ENCODE measurements at regions not wholly inside any gene's neighbourhood (a gene's known extent, or its start where the extent isn't known, plus 50 kb on each side); places are given as distances from the start of the nearest gene placed in this dataset.

- Histone ChIP-seq H2BK15ac (replicated peaks; ENCODE audit: low read depth) (no peak overlapping the region), H2AK5ac (ENCODE audit: low read length) (no peak overlapping the region), H2BK120ac (ENCODE audit: low read depth, low read length) (no peak overlapping the region), H3K36me3 (ENCODE audit: control insufficient read depth, insufficient read depth, low read length) (no peaks in the 10 kb centered on the region), H3K79me1 (ENCODE audit: low read length) (no peaks in the 10 kb centered on the region), H3K27me3 (ENCODE audit: insufficient read depth, low read length, poor library complexity) (no peaks in the 10 kb centered on the region), H3K4me1 (ENCODE audit: control insufficient read depth, low read depth, low read length) (no peaks in the 10 kb centered on the region), H3K79me2 (ENCODE audit: control insufficient read depth, insufficient read depth, low read length) (no peaks in the 10 kb centered on the region), H3K23ac (ENCODE audit: low read length) (no peak overlapping the region), H2BK5ac (ENCODE audit: low read length) (no peak overlapping the region), H3K4me3 (ENCODE audit: low read length) (no peak overlapping the region), H3K18ac (ENCODE audit: low read length) (no peak overlapping the region), H3K4me2 (ENCODE audit: low read length) (no peak overlapping the region), H3K4ac (ENCODE audit: low read depth, low read length) (no peak overlapping the region), H3K27ac (ENCODE audit: low read depth, low read length) (no peak overlapping the region), H4K5ac (ENCODE audit: low read length) (no peak overlapping the region), H3K56ac (ENCODE audit: low read length) (no peak overlapping the region), H3K9ac (ENCODE audit: low read length) (no peak overlapping the region), H4K8ac (ENCODE audit: low read depth, low read length) (no peak overlapping the region)
- no CpG with 5 or more reads among the region's 2 CpGs for WGBS (ENCODE audit: extremely low coverage, insufficient coverage, low lambda C conversion rate)
- DNase-seq: no peak
Measured at GRCh38 chr2:123895651-123896050, 129.4 kb upstream of the CNTNAP5 start.

DNA sequence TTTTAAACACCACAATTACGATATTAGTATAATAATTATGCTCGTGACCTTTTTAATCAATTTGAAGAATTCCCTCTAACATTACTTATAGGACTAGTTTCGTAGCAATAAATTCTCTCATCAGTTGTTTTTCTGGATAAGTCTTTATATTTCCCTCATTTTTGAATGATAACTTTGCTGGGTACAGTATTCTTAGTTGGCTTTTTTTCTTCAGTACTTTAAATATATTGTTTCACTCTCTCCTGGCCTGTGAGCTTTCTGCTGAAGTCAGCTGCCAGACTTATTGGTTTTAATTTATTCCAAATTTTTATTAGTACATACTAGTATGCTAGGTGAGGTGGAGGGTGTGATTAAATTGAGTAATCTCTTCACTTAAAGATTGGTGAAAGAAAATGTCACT, 123.8 kb upstream of the CNTNAP5 start:
- Histone ChIP-seq H2BK5ac (ENCODE audit: low read length) (no peak overlapping the region), H3K9ac (ENCODE audit: low read length) (no peak overlapping the region), H2BK120ac (ENCODE audit: low read depth, low read length) (no peak overlapping the region), H3K4ac (ENCODE audit: low read depth, low read length) (no peak overlapping the region), H3K23ac (ENCODE audit: low read length) (no peak overlapping the region), H4K5ac (ENCODE audit: low read length) (no peak overlapping the region), H3K36me3 (ENCODE audit: control insufficient read depth, insufficient read depth, low read length) (no peaks in the 10 kb centered on the region), H4K8ac (ENCODE audit: low read depth, low read length) (no peak overlapping the region), H3K4me3 (ENCODE audit: low read length) (no peak overlapping the region), H3K79me1 (ENCODE audit: low read length) (no peaks in the 10 kb centered on the region), H3K4me1 (ENCODE audit: control insufficient read depth, low read depth, low read length) (no peaks in the 10 kb centered on the region), H3K4me2 (ENCODE audit: low read length) (no peak overlapping the region), H3K18ac (ENCODE audit: low read length) (no peak overlapping the region), H3K79me2 (ENCODE audit: control insufficient read depth, insufficient read depth, low read length) (no peaks in the 10 kb centered on the region), H3K56ac (ENCODE audit: low read length) (no peak overlapping the region), H2BK15ac (replicated peaks; ENCODE audit: low read depth) (no peak overlapping the region), H2AK5ac (ENCODE audit: low read length) (no peak overlapping the region), H3K27me3 (ENCODE audit: insufficient read depth, low read length, poor library complexity) (no peaks in the 10 kb centered on the region), H3K27ac (ENCODE audit: low read depth, low read length) (no peak overlapping the region)
- DNase-seq: no peak
- no CpG with 5 or more reads among the region's 3 CpGs for WGBS (ENCODE audit: extremely low coverage, insufficient coverage, low lambda C conversion rate)

DNA sequence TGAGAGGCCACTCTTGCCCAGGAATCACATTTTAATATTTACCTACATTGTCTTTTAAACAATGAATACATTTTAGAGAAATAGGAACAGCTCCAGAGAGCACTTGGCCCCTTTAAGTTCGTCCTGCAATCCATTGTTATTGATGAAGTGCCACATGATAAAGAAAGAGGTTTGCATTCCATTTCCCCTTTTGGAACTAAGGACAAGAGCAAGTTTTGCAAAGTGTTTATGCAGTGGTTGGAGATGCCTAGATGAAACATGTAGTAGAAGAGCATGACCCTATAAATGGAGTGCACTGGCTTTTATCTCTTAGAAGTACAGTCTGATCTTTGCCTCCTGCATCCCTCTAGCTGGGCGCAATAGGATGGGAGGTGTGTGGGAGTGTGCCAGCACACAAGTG, 118.7 kb upstream of the CNTNAP5 start:
- H3K27ac ChIP-seq (ENCODE audit: low read depth, low read length): no peak overlapping the region
- H3K79me1 ChIP-seq (ENCODE audit: low read length): no peaks in the 10 kb centered on the region
- no peak overlapping the region for H3K4me2 ChIP-seq (ENCODE audit: low read length)
- no peaks in the 10 kb centered on the region for H3K79me2 ChIP-seq (ENCODE audit: control insufficient read depth, insufficient read depth, low read length)
- H2BK120ac ChIP-seq (ENCODE audit: low read depth, low read length): no peak overlapping the region
- peaks cover 2% of the 10 kb centered on the region for H3K4me1 ChIP-seq (ENCODE audit: control insufficient read depth, low read depth, low read length)
- no peak overlapping the region for H3K4me3 ChIP-seq (ENCODE audit: low read length)
- no peak overlapping the region for H4K5ac ChIP-seq (ENCODE audit: low read length)
- no peak overlapping the region for H3K23ac ChIP-seq (ENCODE audit: low read length)
- no peak overlapping the region for H2BK5ac ChIP-seq (ENCODE audit: low read length)
- H3K36me3 ChIP-seq (ENCODE audit: control insufficient read depth, insufficient read depth, low read length): no peaks in the 10 kb centered on the region
- no peak overlapping the region for H2BK15ac ChIP-seq (replicated peaks; ENCODE audit: low read depth)
- H4K8ac ChIP-seq (ENCODE audit: low read depth, low read length): no peak overlapping the region
- no peak overlapping the region for H3K4ac ChIP-seq (ENCODE audit: low read depth, low read length)
- H3K18ac ChIP-seq (ENCODE audit: low read length): no peak overlapping the region
- H2AK5ac ChIP-seq (ENCODE audit: low read length): no peak overlapping the region
- H3K56ac ChIP-seq (ENCODE audit: low read length): no peak overlapping the region
- H3K27me3 ChIP-seq (ENCODE audit: insufficient read depth, low read length, poor library complexity): no peaks in the 10 kb centered on the region
- DNase-seq: no peak
- H3K9ac ChIP-seq (ENCODE audit: low read length): no peak overlapping the region
- no CpG with 5 or more reads among the region's 2 CpGs for WGBS (ENCODE audit: extremely low coverage, insufficient coverage, low lambda C conversion rate)

- DNase-seq: no peak
- Histone ChIP-seq H2BK120ac (ENCODE audit: low read depth, low read length) (no peak overlapping the region), H4K8ac (ENCODE audit: low read depth, low read length) (no peak overlapping the region), H3K23ac (ENCODE audit: low read length) (no peak overlapping the region), H3K27ac (ENCODE audit: low read depth, low read length) (no peak overlapping the region), H3K79me1 (ENCODE audit: low read length) (no peaks in the 10 kb centered on the region), H3K79me2 (ENCODE audit: control insufficient read depth, insufficient read depth, low read length) (no peaks in the 10 kb centered on the region), H3K4ac (ENCODE audit: low read depth, low read length) (no peak overlapping the region), H3K27me3 (ENCODE audit: insufficient read depth, low read length, poor library complexity) (no peaks in the 10 kb centered on the region), H2BK5ac (ENCODE audit: low read length) (no peak overlapping the region), H3K56ac (ENCODE audit: low read length) (no peak overlapping the region), H3K4me1 (ENCODE audit: control insufficient read depth, low read depth, low read length) (peaks cover 2% of the 10 kb centered on the region), H3K18ac (ENCODE audit: low read length) (no peak overlapping the region), H3K9ac (ENCODE audit: low read length) (no peak overlapping the region), H3K4me2 (ENCODE audit: low read length) (no peak overlapping the region), H3K4me3 (ENCODE audit: low read length) (no peak overlapping the region), H2BK15ac (replicated peaks; ENCODE audit: low read depth) (no peak overlapping the region), H2AK5ac (ENCODE audit: low read length) (no peak overlapping the region), H3K36me3 (ENCODE audit: control insufficient read depth, insufficient read depth, low read length) (no peaks in the 10 kb centered on the region), H4K5ac (ENCODE audit: low read length) (no peak overlapping the region)
- WGBS (ENCODE audit: extremely low coverage, insufficient coverage, low lambda C conversion rate): no CpG with 5 or more reads among the region's 2 CpGs
Measured at GRCh38 chr2:123908522-123908921, 116.6 kb upstream of the CNTNAP5 start.

DNA sequence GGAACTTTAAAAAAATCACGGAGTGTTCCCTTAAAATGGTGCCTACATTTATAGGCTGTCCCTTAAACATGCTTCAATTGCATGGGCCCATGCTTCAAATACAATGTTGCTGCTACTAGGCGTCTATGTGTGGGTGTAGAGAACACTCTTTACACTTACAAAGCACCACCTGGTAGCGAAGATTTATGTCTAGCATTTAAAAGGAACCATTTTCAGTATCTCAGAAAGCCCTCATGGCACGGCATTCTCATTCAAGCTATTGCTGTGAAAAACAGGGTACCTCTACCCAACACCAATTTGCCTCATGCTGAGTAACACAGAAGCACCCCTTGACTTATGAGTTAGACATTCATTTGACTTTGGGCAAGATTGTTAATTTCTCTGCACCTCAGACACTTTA, 112.9 kb upstream of the CNTNAP5 start:
- WGBS (ENCODE audit: extremely low coverage, insufficient coverage, low lambda C conversion rate): no CpG with 5 or more reads among the region's 4 CpGs
- Histone ChIP-seq H3K36me3 (ENCODE audit: control insufficient read depth, insufficient read depth, low read length) (no peaks in the 10 kb centered on the region), H2AK5ac (ENCODE audit: low read length) (no peak overlapping the region), H3K4me2 (ENCODE audit: low read length) (no peak overlapping the region), H3K27ac (ENCODE audit: low read depth, low read length) (no peak overlapping the region), H2BK15ac (replicated peaks; ENCODE audit: low read depth) (no peak overlapping the region), H2BK120ac (ENCODE audit: low read depth, low read length) (no peak overlapping the region), H3K79me2 (ENCODE audit: control insufficient read depth, insufficient read depth, low read length) (no peaks in the 10 kb centered on the region), H3K4ac (ENCODE audit: low read depth, low read length) (no peak overlapping the region), H3K79me1 (ENCODE audit: low read length) (no peaks in the 10 kb centered on the region), H3K4me1 (ENCODE audit: control insufficient read depth, low read depth, low read length) (peaks cover 2% of the 10 kb centered on the region), H4K8ac (ENCODE audit: low read depth, low read length) (no peak overlapping the region), H3K27me3 (ENCODE audit: insufficient read depth, low read length, poor library complexity) (no peaks in the 10 kb centered on the region), H3K23ac (ENCODE audit: low read length) (no peak overlapping the region), H4K5ac (ENCODE audit: low read length) (no peak overlapping the region), H3K4me3 (ENCODE audit: low read length) (no peak overlapping the region), H3K18ac (ENCODE audit: low read length) (no peak overlapping the region), H2BK5ac (ENCODE audit: low read length) (no peak overlapping the region), H3K9ac (ENCODE audit: low read length) (no peak overlapping the region), H3K56ac (ENCODE audit: low read length) (no peak overlapping the region)
- no peak for DNase-seq

- no peak overlapping the region for H2BK15ac ChIP-seq (replicated peaks; ENCODE audit: low read depth)
- H3K36me3 ChIP-seq (ENCODE audit: control insufficient read depth, insufficient read depth, low read length): no peaks in the 10 kb centered on the region
- H3K23ac ChIP-seq (ENCODE audit: low read length): no peak overlapping the region
- no peak overlapping the region for H4K5ac ChIP-seq (ENCODE audit: low read length)
- H3K4me3 ChIP-seq (ENCODE audit: low read length): no peak overlapping the region
- H2BK120ac ChIP-seq (ENCODE audit: low read depth, low read length): no peak overlapping the region
- no peak overlapping the region for H3K27ac ChIP-seq (ENCODE audit: low read depth, low read length)
- no peak overlapping the region for H2AK5ac ChIP-seq (ENCODE audit: low read length)
- H3K79me1 ChIP-seq (ENCODE audit: low read length): no peaks in the 10 kb centered on the region
- no peak overlapping the region for H2BK5ac ChIP-seq (ENCODE audit: low read length)
- no peak overlapping the region for H3K56ac ChIP-seq (ENCODE audit: low read length)
- H4K8ac ChIP-seq (ENCODE audit: low read depth, low read length): no peak overlapping the region
- peak; percentile 17 for DNase-seq
- H3K4me1 ChIP-seq (ENCODE audit: control insufficient read depth, low read depth, low read length): no peaks in the 10 kb centered on the region
- no peak overlapping the region for H3K4me2 ChIP-seq (ENCODE audit: low read length)
- WGBS (ENCODE audit: extremely low coverage, insufficient coverage, low lambda C conversion rate): no CpG with 5 or more reads among the region's 8 CpGs
- H3K79me2 ChIP-seq (ENCODE audit: control insufficient read depth, insufficient read depth, low read length): no peaks in the 10 kb centered on the region
- H3K9ac ChIP-seq (ENCODE audit: low read length): no peak overlapping the region
- no peak overlapping the region for H3K4ac ChIP-seq (ENCODE audit: low read depth, low read length)
- H3K18ac ChIP-seq (ENCODE audit: low read length): no peak overlapping the region
- H3K27me3 ChIP-seq (ENCODE audit: insufficient read depth, low read length, poor library complexity): no peaks in the 10 kb centered on the region
Measured at GRCh38 chr2:123913143-123913735, 111.8 kb upstream of the CNTNAP5 start.

All from mesendoderm (in vitro differentiated cells).